GM21367 (cell line): ENCODE measurements at regions not wholly inside any gene's neighbourhood (a gene's known extent, or its start where the extent isn't known, plus 50 kb on each side); places are given as distances from the start of the nearest gene placed in this dataset.
"Not testable (repeated sequence)": the region's sequence is repeated elsewhere in the genome, so short reads cannot be mapped to it uniquely, and the experiment has no call there.

Source experiments
- ATAC-seq: cut with Tn5 transposase; IDR thresholded peaks from one replicate; pipeline ENCODE4 v1.9.1; 2021; ENCODE audit not compliant: unreplicated experiment

GRCh38 chr18:67805261-67805660, 288.7 kb upstream of the DSEL start:
- ATAC-seq: no peak

- no peak for ATAC-seq
Observed at GRCh38 chr18:67794521-67794920, 278.0 kb upstream of the DSEL start.

GRCh38 chr18:67790527-67790926, 274.0 kb upstream of the DSEL start:
- no peak for ATAC-seq

GRCh38 chr18:67789165-67789545, 272.6 kb upstream of the DSEL start:
- ATAC-seq: no peak

- no peak for ATAC-seq
Observed at GRCh38 chr18:67788310-67789164, 272.0 kb upstream of the DSEL start.

GRCh38 chr18:67783196-67783946, 266.9 kb upstream of the DSEL start:
- ATAC-seq: no peak

GRCh38 chr18:67778016-67778415, 261.5 kb upstream of the DSEL start:
- ATAC-seq: no peak

- ATAC-seq: no peak
Observed at GRCh38 chr18:67776929-67777328, 260.4 kb upstream of the DSEL start.

- no peak for ATAC-seq
Observed at GRCh38 chr18:67771271-67771670, 254.8 kb upstream of the DSEL start.

- no peak for ATAC-seq
Observed at GRCh38 chr18:67770520-67770919, 254.0 kb upstream of the DSEL start.

- no peak for ATAC-seq
Observed at GRCh38 chr18:67766930-67767329, 250.4 kb upstream of the DSEL start.

- not testable (repeated sequence) for ATAC-seq
Observed at GRCh38 chr18:67752211-67752610, 235.7 kb upstream of the DSEL start.

GRCh38 chr18:67742954-67743353, 226.4 kb upstream of the DSEL start:
- no peak for ATAC-seq

- no peak for ATAC-seq
Observed at GRCh38 chr18:67742525-67742924, 226.0 kb upstream of the DSEL start.

- ATAC-seq: no peak
Observed at GRCh38 chr18:67735506-67735905, 219.0 kb upstream of the DSEL start.

- ATAC-seq: no peak
Observed at GRCh38 chr18:67733088-67733487, 216.6 kb upstream of the DSEL start.

- no peak for ATAC-seq
Observed at GRCh38 chr18:67731851-67732250, 215.3 kb upstream of the DSEL start.

- no peak for ATAC-seq
Observed at GRCh38 chr18:67730886-67731285, 214.4 kb upstream of the DSEL start.

GRCh38 chr18:67728364-67728763, 211.8 kb upstream of the DSEL start:
- ATAC-seq: no peak

- ATAC-seq: no peak
Observed at GRCh38 chr18:67726882-67727281, 210.4 kb upstream of the DSEL start.

GRCh38 chr18:67717800-67718199, 201.3 kb upstream of the DSEL start:
- no peak for ATAC-seq

GRCh38 chr18:67715567-67715966, 199.0 kb upstream of the DSEL start:
- ATAC-seq: no peak
